GM06990 (cell line): ENCODE measurements at regions not wholly inside any gene's neighbourhood (a gene's known extent, or its start where the extent isn't known, plus 50 kb on each side); places are given as distances from the start of the nearest gene placed in this dataset.

Experiments
- DNase-seq: peaks from one replicate; pipeline ENCODE4 v3.0.0-alpha.2; 2011; ENCODE audit not compliant: insufficient read length; ENCODE audit errors: extremely low read depth
- H3K27me3 ChIP-seq: replicated peaks from 2 replicates; pipeline ENCODE4 v1.6.0; 2011; ENCODE audit warnings: low read length; ENCODE audit not compliant: control insufficient read depth, insufficient read depth
- H3K36me3 ChIP-seq: 2 replicates; pipeline ENCODE4 v1.5.1; 2011; ENCODE audit warnings: low read length; ENCODE audit not compliant: control insufficient read depth, insufficient read depth
- H3K4me3 ChIP-seq: replicated peaks from 2 replicates; pipeline ENCODE4 v1.5.1; 2011; ENCODE audit warnings: low read depth, mild to moderate bottlenecking, control low read depth, low read length
- CTCF ChIP-seq: IDR thresholded peaks from 2 replicates; pipeline ENCODE4 v1.5.1; 2011; ENCODE audit warnings: low read length, control low read depth, mild to moderate bottlenecking, inconsistent platforms; ENCODE audit not compliant: insufficient read depth, poor library complexity, severe bottlenecking

GRCh38 chr13:48153186-48153585 is 58.3 kb upstream of the MED4 start:
- Histone ChIP-seq H3K27me3 (no peaks in the 10 kb centered on the region), H3K4me3 (no peak overlapping the region), H3K36me3 (no peaks in the 10 kb centered on the region)
- no peak for DNase-seq
- no peak for TF ChIP-seq CTCF

- no peak for DNase-seq
Measured at GRCh38 chr13:48151363-48152161, 56.7 kb upstream of the MED4 start.

GRCh38 chr13:48148454-48148853 is 53.5 kb upstream of the MED4 start:
- H3K4me3 ChIP-seq = no peak overlapping the region
- no peak for TF ChIP-seq CTCF
- DNase-seq = no peak
- no peaks in the 10 kb centered on the region for H3K27me3 ChIP-seq
- no peaks in the 10 kb centered on the region for H3K36me3 ChIP-seq

More at GRCh38 chr13:48151363-48152161, 56.7 kb upstream of the MED4 start:
- Histone ChIP-seq H3K4me3 (no peak overlapping the region), H3K36me3 (no peaks in the 10 kb centered on the region), H3K27me3 (no peaks in the 10 kb centered on the region)
- TF ChIP-seq CTCF = no peak

GRCh38 chr13:48146636-48147035 is 51.7 kb upstream of the MED4 start:
- Histone ChIP-seq H3K27me3 (no peaks in the 10 kb centered on the region; the same call in 1 of the 2 replicates), H3K4me3 (no peak overlapping the region), H3K36me3 (no peaks in the 10 kb centered on the region)
- TF ChIP-seq CTCF = no peak
- DNase-seq = no peak

GRCh38 chr13:48146122-48146521 is 51.2 kb upstream of the MED4 start:
- no peaks in the 10 kb centered on the region for H3K36me3 ChIP-seq
- no peak for TF ChIP-seq CTCF
- no peak overlapping the region for H3K4me3 ChIP-seq
- DNase-seq = no peak
- H3K27me3 ChIP-seq = no peaks in the 10 kb centered on the region; the same call in 1 of the 2 replicates
